ENCODE measurements at regions not wholly inside any gene's neighbourhood (a gene's known extent, or its start where the extent isn't known, plus 50 kb on each side); places are given as distances from the start of the nearest gene placed in this dataset.

- no peak for TF ChIP-seq CHD7 (IDR thresholded peaks at IDR 0.05; ENCODE audit: insufficient replicate concordance, low read length)
- no peak for TF ChIP-seq CBX8 (IDR thresholded peaks at IDR 0.05; ENCODE audit: borderline replicate concordance, low read depth, low read length)
- TF ChIP-seq SRF (IDR thresholded peaks at IDR 0.05; ENCODE audit: low read depth, low read length): no peak
- TF ChIP-seq E2F6 (IDR thresholded peaks at IDR 0.05): no peak
- TF ChIP-seq TAF1 (IDR thresholded peaks at IDR 0.05; ENCODE audit: low read depth, low read length): no peak
- TF ChIP-seq USF2 (IDR thresholded peaks at IDR 0.05; ENCODE audit: low read length): no peak
- no peak for TF ChIP-seq KDM1A (IDR thresholded peaks at IDR 0.05; ENCODE audit: borderline replicate concordance, low read length)
- peak; percentile 62 for TF ChIP-seq TEAD4 (IDR thresholded peaks at IDR 0.05; ENCODE audit: low read depth, low read length)
- no peak for TF ChIP-seq NRF1 (IDR thresholded peaks at IDR 0.05; ENCODE audit: low read depth, low read length)
- TF ChIP-seq YY1 (IDR thresholded peaks at IDR 0.05; ENCODE audit: low read depth, low read length): no peak
Measured at GRCh38 chr14:100383727-100384158, 60.6 kb downstream of the SLC25A47 start (continued).

Measured in H1 (cell line).